ENCODE measurements at regions not wholly inside any gene's neighbourhood (a gene's known extent, or its start where the extent isn't known, plus 50 kb on each side); places are given as distances from the start of the nearest gene placed in this dataset.
A peak's percentile ranks its signal among the peaks of the same experiment; 100 is the strongest.
"Not testable (repeated sequence)": the region's sequence is repeated elsewhere in the genome, so short reads cannot be mapped to it uniquely, and the experiment has no call there.

GRCh38 chr12:31807081-31807772 is 78.4 kb upstream of the AMN1 start:
- peak; percentile 28 for ATAC-seq (ENCODE audit: low read depth)
- POLR2A ChIA-PET: interaction anchor here (0.6 to 1.2 kb wide), 6 partner anchors 27 to 145 kb away, joined by 3 to 6 read pairs (median 3); no protein-coding TSS in a partner anchor
- WGBS (ENCODE audit: insufficient coverage): 64% methylated on average over 9 of the region's 12 CpGs

DNA sequence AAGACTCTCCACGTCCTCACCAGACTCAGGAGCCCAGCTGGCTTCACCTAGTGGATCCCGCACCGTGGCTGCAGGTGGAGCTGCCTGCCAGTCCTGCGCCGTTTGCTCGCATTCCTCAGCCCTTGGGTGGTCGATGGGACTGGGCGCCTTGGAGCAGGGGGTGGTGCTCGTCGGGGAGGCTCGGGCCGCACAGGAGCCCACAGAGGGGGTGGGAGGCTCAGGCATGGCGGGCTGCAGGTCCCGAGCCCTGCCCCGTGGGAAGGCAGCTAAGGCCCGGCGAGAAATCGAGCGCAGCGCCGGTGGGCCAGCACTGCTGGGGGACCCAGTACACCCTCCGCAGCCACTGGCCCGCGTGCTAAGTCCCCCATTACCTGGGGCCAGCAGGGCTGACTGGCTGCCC is 76.9 kb upstream of the AMN1 start:
- POLR2A ChIA-PET: not testable (repeated sequence)
- H3K4me1 Mint-ChIP-seq: peaks cover 55% of the 10 kb centered on the region
- CTCF ChIA-PET: interaction anchor here (1.2 kb wide), 1 partner anchor 27 kb away, joined by 3 read pairs; no protein-coding TSS in a partner anchor

More at GRCh38 chr12:31807081-31807772, 78.4 kb upstream of the AMN1 start:
- peaks cover 58% of the 10 kb centered on the region for H3K4me1 Mint-ChIP-seq
- not testable (repeated sequence) for H3K27me3 Mint-ChIP-seq; H3K9me3 Mint-ChIP-seq (ENCODE audit: insufficient read depth); H3K79me2 ChIP-seq (ENCODE audit: control insufficient read depth, insufficient read depth, low read length); H3K27me3 ChIP-seq (replicated peaks in 1 of 4; ENCODE audit: control extremely low read depth in 1 of 4, control insufficient read depth in 3 of 4, insufficient read depth in 4 of 4, low read length in 3 of 4); H4K20me1 ChIP-seq (ENCODE audit: control insufficient read depth, insufficient read depth, low read length, poor library complexity, severe bottlenecking); H3K36me3 ChIP-seq (replicated peaks in 1 of 2; ENCODE audit: control extremely low read depth in 1 of 2, control insufficient read depth in 1 of 2, extremely low read depth in 1 of 2, insufficient read depth in 2 of 2, low read length in 1 of 2); H3K9me3 ChIP-seq (ENCODE audit: control extremely low read depth in 1 of 3, control insufficient read depth in 2 of 3, insufficient read depth in 1 of 3, low read length in 2 of 3)
- intact Hi-C loops (cut with micrococcal nuclease): loop anchor here (1.0 to 5.0 kb wide), 3 partner anchors 60 to 90 kb away; no protein-coding TSS in a partner anchor
- peak overlapping the region; percentile 95 for H3K27ac Mint-ChIP-seq
- H3K4me2 ChIP-seq (replicated peaks; ENCODE audit: low read depth, low read length, poor library complexity, severe bottlenecking): peak overlapping the region; percentile 44
- H3K4me3 ChIP-seq (ENCODE audit: control extremely low read depth in 1 of 5, extremely low read depth in 1 of 5, insufficient read depth in 1 of 5, low read depth in 2 of 5, low read length in 4 of 5): peak overlapping the region in 2 of 5 experiments; percentile 17 to 24
- peak overlapping the region; percentile 27 for H3K9ac ChIP-seq (ENCODE audit: low read length)
- CTCF ChIA-PET: interaction anchor here (0.7 to 1.3 kb wide), 5 partner anchors 55 to 404 kb away, joined by 3 to 4 read pairs (median 3); no protein-coding TSS in a partner anchor
- peaks cover 25 to 66% of the 10 kb centered on the region in 2 donors for H3K4me1 ChIP-seq (ENCODE audit: control insufficient read depth in 2 of 2, insufficient read depth in 2 of 2, low read length in 2 of 2)
- H3K4me3 Mint-ChIP-seq: peak overlapping the region; percentile 82
- H2AFZ ChIP-seq (ENCODE audit: insufficient read depth, low read depth, low read length, poor library complexity, severe bottlenecking): peak overlapping the region; percentile 7
- H3K27ac ChIP-seq (ENCODE audit: low read length in 2 of 2): peak overlapping the region; percentile 81 to 86
- DNase-seq: peak; percentile 70

DNA sequence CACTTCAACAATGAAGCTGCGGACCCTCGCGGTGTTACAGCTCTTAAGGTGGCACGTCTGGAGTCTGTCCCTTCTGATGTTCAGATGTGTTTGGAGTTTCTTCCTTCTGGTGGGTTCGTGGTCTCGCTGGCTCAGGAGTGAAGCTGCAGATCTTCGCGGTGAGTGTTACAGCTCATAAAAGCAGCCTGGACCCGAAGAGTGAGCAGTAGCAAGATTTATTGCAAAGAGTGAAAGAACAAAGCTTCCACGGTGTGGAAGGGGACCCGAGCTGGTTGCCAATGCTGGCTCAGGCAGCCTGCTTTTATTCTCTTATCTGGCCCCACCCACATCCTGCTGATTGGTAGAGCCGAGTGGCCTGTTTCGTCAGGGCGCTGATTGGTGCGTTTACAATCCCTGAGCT is 75.9 kb upstream of the AMN1 start:
- DNase-seq; H3K27me3 Mint-ChIP-seq; H2AFZ ChIP-seq (ENCODE audit: insufficient read depth, low read depth, low read length, poor library complexity, severe bottlenecking); H3K36me3 ChIP-seq (replicated peaks in 1 of 2; ENCODE audit: control extremely low read depth in 1 of 2, control insufficient read depth in 1 of 2, extremely low read depth in 1 of 2, insufficient read depth in 2 of 2, low read length in 1 of 2); H3K4me2 ChIP-seq (replicated peaks; ENCODE audit: low read depth, low read length, poor library complexity, severe bottlenecking); H3K9me3 ChIP-seq (ENCODE audit: control extremely low read depth in 1 of 3, control insufficient read depth in 2 of 3, insufficient read depth in 1 of 3, low read length in 2 of 3); ATAC-seq (ENCODE audit: low read depth); H4K20me1 ChIP-seq (ENCODE audit: control insufficient read depth, insufficient read depth, low read length, poor library complexity, severe bottlenecking); H3K79me2 ChIP-seq (ENCODE audit: control insufficient read depth, insufficient read depth, low read length); H3K9me3 Mint-ChIP-seq (ENCODE audit: insufficient read depth); H3K27me3 ChIP-seq (replicated peaks in 1 of 4; ENCODE audit: control extremely low read depth in 1 of 4, control insufficient read depth in 3 of 4, insufficient read depth in 4 of 4, low read length in 3 of 4); H3K27ac ChIP-seq (ENCODE audit: low read length in 2 of 2): not testable (repeated sequence)
- peaks cover 25 to 48% of the 10 kb centered on the region in 2 donors for H3K4me1 ChIP-seq (ENCODE audit: control insufficient read depth in 2 of 2, insufficient read depth in 2 of 2, low read length in 2 of 2)
- peak overlapping the region; percentile 85 for H3K4me3 Mint-ChIP-seq
- peaks cover 54% of the 10 kb centered on the region for H3K4me1 Mint-ChIP-seq
- WGBS (ENCODE audit: insufficient coverage): 73% methylated on average over 5 of the region's 15 CpGs
- H3K27ac Mint-ChIP-seq: peak overlapping the region; percentile 90
- peak overlapping the region; percentile 13 for H3K9ac ChIP-seq (ENCODE audit: low read length)
- intact Hi-C loops (cut with micrococcal nuclease): loop anchor here (5.0 kb wide), 2 partner anchors 38 to 73 kb away; no protein-coding TSS in a partner anchor
- ChIA-PET CTCF (interaction anchor here (1.2 kb wide), 1 partner anchor 28 kb away, joined by 3 read pairs; no protein-coding TSS in a partner anchor), POLR2A (interaction anchor here (0.7 kb wide), 2 partner anchors 146 to 223 kb away, joined by 3 to 4 read pairs; no protein-coding TSS in a partner anchor)
- peak overlapping the region in 1 of 5 experiments; percentile 21 for H3K4me3 ChIP-seq (ENCODE audit: control extremely low read depth in 1 of 5, extremely low read depth in 1 of 5, insufficient read depth in 1 of 5, low read depth in 2 of 5, low read length in 4 of 5)

More for the DNA sequence above, 76.9 kb upstream of the AMN1 start:
- H3K4me3 Mint-ChIP-seq; H3K27me3 Mint-ChIP-seq; H3K4me3 ChIP-seq (ENCODE audit: control extremely low read depth in 1 of 5, extremely low read depth in 1 of 5, insufficient read depth in 1 of 5, low read depth in 2 of 5, low read length in 4 of 5); ATAC-seq (ENCODE audit: low read depth); H3K4me2 ChIP-seq (replicated peaks; ENCODE audit: low read depth, low read length, poor library complexity, severe bottlenecking); H2AFZ ChIP-seq (ENCODE audit: insufficient read depth, low read depth, low read length, poor library complexity, severe bottlenecking); H3K9ac ChIP-seq (ENCODE audit: low read length); H4K20me1 ChIP-seq (ENCODE audit: control insufficient read depth, insufficient read depth, low read length, poor library complexity, severe bottlenecking); H3K9me3 ChIP-seq (ENCODE audit: control extremely low read depth in 1 of 3, control insufficient read depth in 2 of 3, insufficient read depth in 1 of 3, low read length in 2 of 3); H3K36me3 ChIP-seq (replicated peaks in 1 of 2; ENCODE audit: control extremely low read depth in 1 of 2, control insufficient read depth in 1 of 2, extremely low read depth in 1 of 2, insufficient read depth in 2 of 2, low read length in 1 of 2); H3K9me3 Mint-ChIP-seq (ENCODE audit: insufficient read depth); H3K27me3 ChIP-seq (replicated peaks in 1 of 4; ENCODE audit: control extremely low read depth in 1 of 4, control insufficient read depth in 3 of 4, insufficient read depth in 4 of 4, low read length in 3 of 4); H3K79me2 ChIP-seq (ENCODE audit: control insufficient read depth, insufficient read depth, low read length); H3K27ac ChIP-seq (ENCODE audit: low read length in 2 of 2); DNase-seq: not testable (repeated sequence)
- H3K27ac Mint-ChIP-seq: peak overlapping the region; percentile 60
- WGBS (ENCODE audit: insufficient coverage): 93% methylated on average over 12 of the region's 24 CpGs
- intact Hi-C loops (cut with micrococcal nuclease): loop anchor here (2.0 to 5.0 kb wide), 2 partner anchors 72 to 91 kb away; no protein-coding TSS in a partner anchor
- H3K4me1 ChIP-seq (ENCODE audit: control insufficient read depth in 2 of 2, insufficient read depth in 2 of 2, low read length in 2 of 2): peaks cover 25 to 52% of the 10 kb centered on the region in 2 donors

All from B cell (primary cell).